HG03097 (cell line): ENCODE measurements at regions not wholly inside any gene's neighbourhood (a gene's known extent, or its start where the extent isn't known, plus 50 kb on each side); places are given as distances from the start of the nearest gene placed in this dataset.

ENCODE experiments used
- ATAC-seq: cut with Tn5 transposase; IDR thresholded peaks from one replicate; pipeline ENCODE4 v1.9.1; 2021; ENCODE audit not compliant: unreplicated experiment, low FRiP score

GRCh38 chr2:103809941-103810441, 1043.9 kb upstream of the POU3F3 start:
- no peak for ATAC-seq

DNA sequence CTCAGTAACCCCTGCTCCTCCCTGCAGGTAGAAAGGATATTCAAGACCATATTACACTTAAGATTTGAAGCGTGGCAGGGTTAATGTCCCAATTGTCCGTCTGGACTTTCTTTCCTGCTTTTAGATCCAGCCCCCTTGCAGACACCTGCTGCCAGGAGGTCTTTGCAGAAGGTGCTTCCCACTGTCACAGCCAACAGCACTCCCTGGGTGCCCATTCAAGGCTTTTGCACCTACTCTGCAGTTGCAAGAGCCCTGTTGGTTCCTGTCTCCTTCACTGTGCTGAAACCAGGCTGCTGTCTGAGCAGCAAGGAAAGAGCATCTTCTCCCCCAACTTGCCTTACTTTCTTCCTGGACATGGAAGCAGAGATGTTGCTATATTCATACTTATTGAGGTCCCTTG, 1043.0 kb upstream of the POU3F3 start:
- no peak for ATAC-seq

DNA sequence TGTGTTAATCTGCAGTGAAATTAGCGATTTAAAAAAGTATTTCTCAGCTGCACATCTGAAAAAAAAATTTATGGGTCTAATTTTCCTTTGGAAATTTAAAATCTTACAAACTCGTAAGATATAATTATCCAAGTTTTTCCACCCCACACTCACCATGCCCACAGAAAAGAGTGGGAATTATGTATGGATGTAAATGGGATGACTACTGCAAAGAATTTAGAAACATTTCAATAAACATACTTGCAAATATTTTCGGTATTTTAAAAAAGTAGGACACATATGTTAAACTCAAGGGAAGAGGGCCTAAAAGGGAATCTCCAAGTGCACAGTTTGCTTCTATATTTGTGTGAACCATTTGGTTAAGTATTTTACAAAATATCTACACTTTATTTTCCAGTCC, 1039.9 kb upstream of the POU3F3 start:
- no peak for ATAC-seq

DNA sequence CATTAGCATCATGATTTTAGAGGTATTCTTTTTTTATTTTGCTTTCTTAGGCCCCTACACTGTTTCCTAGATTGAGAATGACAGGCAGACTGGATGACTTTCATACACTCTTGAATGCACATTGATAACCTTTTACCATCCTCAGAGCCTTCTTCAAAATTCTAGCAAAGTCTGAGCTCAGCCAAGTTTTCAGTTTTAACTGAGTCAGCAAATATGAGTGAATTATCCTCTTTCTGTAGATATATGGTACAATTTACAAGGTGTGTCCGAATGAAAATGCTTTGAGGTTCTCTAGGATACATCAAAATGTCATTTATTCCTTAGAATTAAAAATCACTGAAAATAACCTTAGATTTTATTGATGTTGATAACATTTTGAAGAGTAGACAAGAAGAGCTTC, 1038.2 kb upstream of the POU3F3 start:
- ATAC-seq: no peak

GRCh38 chr2:103817746-103818145, 1036.2 kb upstream of the POU3F3 start:
- no peak for ATAC-seq

DNA sequence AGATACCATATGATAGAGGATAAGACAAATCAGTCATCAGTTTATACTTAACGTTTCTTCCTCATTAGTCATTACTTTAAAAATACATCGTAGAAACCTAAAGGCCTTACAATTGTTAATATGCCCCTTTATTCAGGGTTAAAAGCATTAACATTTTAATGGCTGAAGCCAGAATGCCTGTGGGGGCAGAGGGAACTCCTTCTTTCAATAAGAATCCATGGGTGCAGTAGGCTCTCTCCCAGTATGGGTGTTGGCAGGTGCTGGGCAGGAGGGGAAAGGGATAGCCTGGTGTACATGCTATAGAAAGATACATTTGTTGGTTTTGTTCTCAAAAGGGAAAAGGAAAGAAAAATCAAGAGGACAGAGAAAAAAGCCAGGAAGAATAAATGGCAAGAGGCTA, 1035.7 kb upstream of the POU3F3 start:
- no peak for ATAC-seq

- ATAC-seq: no peak
These were observed 1034.3 kb upstream of the POU3F3 start for GRCh38 chr2:103819599-103819998.

DNA sequence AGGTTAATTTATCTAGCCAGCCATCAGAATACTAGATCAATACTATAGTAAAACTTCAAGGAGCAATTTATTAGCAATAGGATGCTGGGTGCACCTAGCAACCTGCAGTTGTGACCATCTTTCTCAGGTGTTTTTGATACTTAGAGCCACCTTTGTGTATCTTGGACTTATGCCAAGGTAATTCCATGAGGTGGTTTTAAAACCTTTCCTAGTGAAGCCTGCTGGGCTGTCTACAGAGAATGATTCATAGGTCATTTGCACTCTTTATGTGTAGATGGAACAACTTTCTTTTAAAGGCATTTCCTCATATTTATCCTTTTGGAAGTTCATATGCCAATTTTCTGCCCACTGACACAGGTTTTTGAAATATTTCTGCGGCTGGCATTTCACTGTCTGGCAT, 1030.1 kb upstream of the POU3F3 start:
- ATAC-seq: no peak

DNA sequence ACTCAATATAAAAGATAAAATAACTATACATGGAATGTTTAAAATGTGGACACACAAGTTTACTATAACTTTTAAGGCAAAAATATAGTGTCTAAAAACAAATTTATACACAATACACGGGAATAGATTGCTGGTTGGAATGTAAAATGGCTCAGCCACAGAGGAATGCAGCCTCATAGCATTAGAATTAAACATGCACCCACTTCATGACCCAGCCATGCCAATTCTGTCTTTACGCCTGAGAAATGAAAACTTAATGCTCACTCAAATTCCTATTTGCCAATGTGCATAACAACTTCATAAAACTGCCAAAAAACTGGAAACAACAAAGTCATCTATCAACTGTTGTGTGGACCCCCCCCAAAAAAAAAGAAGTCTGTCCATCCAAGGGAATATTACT, 1006.6 kb upstream of the POU3F3 start:
- ATAC-seq: no peak

DNA sequence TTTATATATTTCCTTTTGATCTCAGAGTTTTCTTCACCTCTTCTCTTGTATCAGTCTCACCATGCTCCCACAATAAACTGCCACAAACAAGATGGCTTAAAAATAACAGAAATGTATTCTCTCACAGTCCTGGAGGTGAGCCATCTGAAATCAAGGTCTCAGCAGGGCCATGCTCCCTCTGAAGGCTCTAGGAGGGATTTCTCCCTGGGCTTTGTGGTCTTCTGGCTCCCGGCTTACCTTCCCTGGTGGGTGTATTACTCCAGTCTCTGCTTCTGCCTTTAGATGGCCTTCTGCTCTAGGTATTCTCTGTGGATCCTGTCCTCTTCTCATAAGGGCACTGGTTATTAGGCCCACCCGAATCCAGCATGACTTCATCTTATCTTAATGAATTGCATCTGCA, 994.7 kb upstream of the POU3F3 start:
- ATAC-seq: no peak

- no peak for ATAC-seq
These were observed 993.9 kb upstream of the POU3F3 start for GRCh38 chr2:103860016-103860415.

DNA sequence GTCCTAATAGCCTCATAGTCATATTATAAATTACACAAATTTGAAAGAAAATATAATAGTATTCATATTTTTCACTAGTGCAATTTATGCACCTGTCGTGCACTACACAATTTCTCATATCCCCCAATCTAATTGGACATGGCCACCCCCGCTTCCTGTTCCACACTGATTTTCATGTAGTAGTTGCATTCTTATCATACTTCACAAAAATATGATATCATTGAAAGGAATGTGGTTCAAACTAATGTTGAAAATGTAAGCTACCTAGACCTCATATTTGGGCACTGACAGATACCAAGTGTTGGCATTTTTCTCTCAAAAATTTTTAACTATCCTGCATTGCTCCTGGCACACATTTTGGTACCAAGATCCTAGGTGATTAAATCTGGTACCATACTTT, 985.5 kb upstream of the POU3F3 start:
- ATAC-seq: no peak

DNA sequence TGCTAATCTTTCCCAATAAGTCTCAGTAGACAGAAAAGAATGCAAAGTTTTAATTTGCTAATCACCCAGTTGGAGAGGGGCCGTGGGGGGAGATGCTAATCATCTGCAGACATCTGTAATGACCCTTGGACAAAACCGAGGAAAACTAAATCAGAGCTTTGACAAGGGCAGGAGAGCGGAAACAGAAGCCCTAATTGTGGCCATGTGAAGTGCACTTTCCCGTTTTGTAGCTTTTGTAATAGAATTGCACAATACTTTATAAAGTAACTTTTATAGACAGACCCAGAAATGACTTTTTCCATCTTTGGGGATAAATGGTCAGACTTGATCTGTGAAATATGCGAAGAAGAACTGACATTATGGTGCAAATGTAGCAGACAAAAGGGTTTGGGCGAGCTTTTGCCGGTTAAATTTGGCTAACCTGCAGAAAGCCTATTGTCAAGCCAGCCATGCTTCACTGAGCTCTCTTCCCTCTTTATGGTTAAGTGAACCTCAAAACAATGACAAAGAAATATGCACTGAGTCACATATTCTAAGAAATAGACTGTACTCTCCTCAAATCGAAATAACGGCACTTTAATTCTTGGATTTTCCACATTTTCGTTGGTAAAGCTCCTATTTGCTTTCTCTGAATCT, 980.1 kb upstream of the POU3F3 start:
- no peak for ATAC-seq

- ATAC-seq: no peak
These were observed 978.8 kb upstream of the POU3F3 start for GRCh38 chr2:103875131-103875530.

- no peak for ATAC-seq
These were observed 978.4 kb upstream of the POU3F3 start for GRCh38 chr2:103875531-103875930.

DNA sequence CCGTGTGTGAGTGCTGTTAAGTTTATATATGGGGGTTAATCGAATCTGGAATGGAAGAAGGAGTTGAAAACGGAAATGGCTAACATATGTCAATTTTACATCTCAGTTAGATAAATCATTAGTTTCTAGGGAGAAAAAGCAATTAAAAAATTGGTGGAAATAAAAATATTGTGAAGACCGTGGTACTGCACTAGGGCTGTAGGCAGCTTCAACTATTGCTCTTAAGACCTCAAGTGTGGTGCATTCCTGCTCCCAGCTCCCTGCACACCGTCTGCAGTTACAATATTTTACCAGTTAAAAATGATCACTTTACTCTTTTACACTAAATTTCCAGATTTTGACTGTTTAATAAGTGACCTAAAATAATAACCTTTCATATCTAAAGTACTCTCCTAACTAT, 977.3 kb upstream of the POU3F3 start:
- ATAC-seq: no peak

GRCh38 chr2:103879101-103879500, 974.8 kb upstream of the POU3F3 start:
- no peak for ATAC-seq

DNA sequence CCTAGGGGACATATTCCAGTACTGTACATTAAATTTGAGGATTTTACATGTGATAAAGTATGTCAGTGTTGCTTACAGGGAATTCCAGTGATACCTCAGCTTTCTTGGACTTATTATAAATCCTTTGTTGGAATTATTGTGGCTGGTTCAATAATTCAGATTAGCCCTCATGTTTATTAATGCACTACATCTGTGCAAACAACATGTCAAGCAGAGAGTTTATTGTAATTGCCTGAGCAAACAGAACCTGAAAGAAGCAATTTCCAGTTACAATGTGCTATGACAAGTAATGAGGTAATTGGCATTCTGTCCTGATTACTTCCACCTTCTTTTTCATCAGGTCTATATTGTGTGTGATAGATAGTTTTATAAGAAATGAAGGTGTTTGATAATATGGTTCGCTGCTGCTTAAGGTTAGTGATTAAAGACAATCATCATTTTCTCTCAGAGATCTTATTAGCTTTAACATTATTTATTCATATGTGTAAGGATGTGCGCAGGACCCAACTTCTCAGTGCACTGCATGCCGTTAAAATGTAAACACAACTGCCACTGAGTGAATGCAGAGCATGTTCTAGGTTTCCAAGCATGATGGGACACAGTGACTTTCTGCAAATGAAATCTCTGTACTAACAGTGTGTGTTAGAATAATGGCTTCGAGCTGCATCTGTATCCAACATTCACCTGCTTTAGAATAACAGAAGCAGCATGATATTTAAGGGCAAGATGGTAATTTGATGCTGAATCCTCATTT, 973.7 kb upstream of the POU3F3 start:
- no peak for ATAC-seq

- ATAC-seq: no peak
These were observed 966.3 kb upstream of the POU3F3 start for GRCh38 chr2:103887625-103888024.

DNA sequence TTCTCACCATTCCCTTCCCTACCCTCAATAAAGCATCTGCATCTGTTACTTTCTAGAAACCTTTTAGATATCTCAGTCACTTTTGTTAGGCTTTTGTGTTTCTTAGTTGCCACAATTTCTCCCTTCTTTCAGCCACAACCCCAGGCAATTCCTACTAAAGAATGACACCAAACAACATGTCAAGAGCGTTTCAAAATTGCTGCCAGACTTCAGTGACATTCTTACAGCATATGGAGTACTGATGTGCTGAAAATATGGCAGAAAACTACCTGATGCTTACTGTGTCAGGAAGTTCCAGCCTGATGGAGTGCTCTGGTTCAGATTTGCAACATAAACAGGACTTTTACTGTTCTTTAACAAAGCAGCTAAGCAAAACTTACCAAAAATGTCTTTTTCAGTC, 957.7 kb upstream of the POU3F3 start:
- ATAC-seq: no peak

DNA sequence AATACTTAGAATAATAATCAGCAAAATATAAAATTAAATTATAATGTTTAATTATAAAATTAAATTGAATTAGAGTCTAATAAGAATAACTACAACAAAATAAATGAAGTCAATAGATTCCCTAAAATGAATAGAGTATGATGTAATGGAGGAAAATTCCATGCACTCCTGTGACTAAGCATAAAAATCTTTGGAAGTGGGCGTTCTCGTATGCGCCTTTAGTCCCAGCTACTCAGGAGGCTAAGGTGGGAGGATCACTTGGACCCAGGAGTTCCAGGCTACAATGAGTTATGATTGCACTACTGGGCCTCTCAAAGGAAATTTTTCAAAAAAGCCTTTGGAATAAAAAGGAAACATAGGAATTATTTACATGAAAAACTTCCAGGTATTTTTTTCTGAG, 955.4 kb upstream of the POU3F3 start:
- no peak for ATAC-seq

DNA sequence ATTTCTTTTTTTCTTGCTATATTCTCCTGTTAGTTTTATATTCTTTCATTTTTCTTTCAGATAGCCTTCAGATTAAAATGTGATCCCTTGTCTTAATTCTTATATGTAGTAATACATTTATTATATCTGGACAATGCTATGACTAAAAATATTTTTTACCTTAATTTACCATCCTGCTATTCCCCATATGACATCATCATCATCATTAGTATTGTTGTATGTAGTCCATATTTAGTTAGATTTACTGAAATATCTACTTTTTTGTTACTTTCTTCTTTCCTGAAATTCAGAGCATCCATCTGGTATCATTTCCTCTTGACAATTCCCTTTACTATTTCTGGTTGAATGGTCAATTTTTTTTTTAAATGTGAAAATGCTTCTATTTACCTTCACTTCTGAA, 951.6 kb upstream of the POU3F3 start:
- ATAC-seq: no peak
